Forelimb muscle (tissue), 1 donor: ENCODE measurements at regions not wholly inside any gene's neighbourhood (a gene's known extent, or its start where the extent isn't known, plus 50 kb on each side); places are given as distances from the start of the nearest gene placed in this dataset.

Experiments
- DNase-seq: peaks from one replicate; pipeline ENCODE4 v3.0.0-alpha.2; 2013; ENCODE audit warnings: low read depth

DNA sequence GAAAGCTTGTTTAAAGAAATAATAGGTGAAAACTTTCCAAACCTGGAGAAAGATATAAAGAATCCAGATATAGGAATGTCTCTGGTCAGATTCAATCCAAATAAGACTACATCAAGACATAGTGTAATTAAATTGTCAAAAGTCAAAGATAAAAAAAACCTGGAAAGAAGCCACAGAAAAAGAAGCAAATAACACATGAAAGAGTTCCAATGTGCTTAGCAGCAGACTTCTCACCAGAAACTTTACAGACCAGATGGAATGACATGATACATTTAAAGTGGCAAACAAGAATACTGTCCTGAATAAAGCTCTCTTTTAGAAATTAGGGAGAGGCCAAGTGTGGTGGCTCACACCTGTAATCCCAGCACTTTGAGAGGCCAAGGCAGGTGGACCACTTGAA is 1039.9 kb downstream of the KCNT2 start:
- no peak for DNase-seq

DNA sequence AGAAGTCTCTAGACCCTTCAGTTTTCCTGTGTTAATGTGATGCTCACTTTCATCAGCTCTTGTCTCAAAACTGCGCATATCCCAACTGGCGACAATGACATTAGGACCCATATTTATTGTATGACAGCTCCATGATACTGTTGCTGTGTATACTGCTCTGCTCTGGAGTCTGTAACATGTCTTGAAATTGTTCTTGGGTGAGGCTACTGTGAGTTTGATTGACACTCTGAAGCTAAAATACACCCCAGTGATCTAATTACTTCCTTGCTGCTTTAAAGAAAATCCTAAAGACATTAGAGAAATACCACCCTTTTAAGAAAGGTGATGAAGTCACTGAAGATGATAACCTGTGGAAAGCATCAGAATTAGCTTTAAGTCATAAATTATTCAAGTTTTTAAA is 1046.2 kb downstream of the KCNT2 start:
- no peak for DNase-seq

DNA sequence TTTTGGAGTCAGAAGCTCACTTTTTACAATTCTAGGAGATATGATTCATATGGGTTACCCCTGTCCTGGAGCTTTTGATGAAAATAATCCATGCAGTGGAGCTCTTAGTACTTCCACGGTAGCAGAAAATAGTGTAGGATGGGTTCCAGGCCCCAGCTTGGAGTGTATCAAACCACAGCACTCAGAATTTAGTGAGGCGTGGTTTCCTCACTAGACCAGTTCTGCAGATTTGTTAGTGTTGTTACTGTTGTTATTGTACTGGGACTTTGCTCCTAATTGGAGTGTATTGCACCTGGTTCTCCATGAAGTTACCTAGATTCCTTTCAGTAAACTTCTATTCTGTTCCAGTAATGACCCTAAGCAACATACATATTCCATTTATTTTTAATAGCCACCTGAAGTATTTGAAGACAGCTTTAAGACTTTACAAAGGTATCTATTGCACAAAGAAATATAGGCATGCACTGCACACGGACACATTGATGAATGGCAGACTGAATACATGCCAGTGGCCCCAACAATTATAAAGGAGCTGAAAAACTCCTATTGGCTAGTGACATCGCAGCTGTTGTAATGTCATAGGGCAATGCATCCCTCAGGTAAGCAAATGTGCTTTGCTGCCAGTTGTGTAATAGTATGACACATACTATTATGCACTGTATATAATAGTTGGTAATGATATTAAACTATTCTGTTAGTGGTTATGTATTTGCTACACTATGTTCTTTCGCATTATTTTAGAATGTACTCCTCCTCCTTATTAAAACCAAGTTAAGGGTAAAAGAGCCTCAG is 1058.0 kb downstream of the KCNT2 start:
- no peak for DNase-seq

DNA sequence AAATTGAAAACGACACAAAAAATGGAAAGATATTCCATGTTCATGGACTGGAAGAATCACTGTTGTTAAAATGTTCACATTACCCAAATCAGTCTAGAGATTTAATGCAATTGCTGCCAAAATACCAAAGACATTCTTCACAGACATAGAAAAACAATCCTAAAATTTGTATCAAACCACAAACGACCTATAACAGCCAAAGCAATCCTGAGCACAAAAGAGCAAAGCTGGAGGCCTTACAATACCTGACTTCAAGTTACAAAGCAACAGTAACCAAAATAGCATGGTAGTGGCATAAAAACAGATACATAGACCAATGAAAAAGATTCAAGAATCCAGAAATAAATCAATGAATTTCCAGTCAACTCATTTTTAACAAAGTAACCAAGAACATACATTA is 1077.3 kb downstream of the KCNT2 start:
- no peak for DNase-seq

DNA sequence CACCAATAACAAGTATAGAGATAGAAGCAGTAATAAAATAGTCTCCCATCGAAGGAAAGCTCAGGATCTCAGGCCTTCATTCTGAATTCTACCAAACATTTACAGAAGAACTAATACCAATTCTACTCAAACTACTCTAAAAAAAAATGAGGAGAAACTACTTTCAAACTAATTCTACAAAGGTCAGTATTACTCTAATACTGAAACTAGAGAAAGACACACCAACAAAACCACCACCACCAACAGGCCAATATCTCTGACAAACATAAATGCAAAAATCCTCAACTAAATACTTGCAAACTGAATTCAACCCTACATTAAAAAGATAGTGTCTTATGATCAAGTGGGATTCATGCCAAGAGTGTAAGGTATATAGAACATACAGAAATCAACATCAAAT is 1078.4 kb downstream of the KCNT2 start:
- DNase-seq: no peak

DNA sequence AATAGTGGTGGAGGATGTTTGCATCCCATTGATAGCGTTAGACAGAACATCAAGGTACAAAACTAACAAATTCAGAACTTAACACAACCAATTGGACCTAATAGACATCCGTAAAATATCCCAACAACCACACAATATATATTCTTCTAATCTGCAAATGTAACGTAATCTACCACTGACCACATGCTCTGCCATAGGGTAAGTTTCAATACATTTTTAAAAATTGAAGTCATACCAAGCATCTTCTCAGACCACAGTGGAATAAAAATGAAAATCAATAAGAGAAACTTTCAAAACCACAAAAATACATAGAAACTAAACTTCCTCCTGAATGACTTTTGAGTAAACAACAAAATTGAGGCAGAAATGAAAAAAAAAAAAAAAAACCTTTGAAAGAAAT is 1087.5 kb downstream of the KCNT2 start:
- DNase-seq: no peak

DNA sequence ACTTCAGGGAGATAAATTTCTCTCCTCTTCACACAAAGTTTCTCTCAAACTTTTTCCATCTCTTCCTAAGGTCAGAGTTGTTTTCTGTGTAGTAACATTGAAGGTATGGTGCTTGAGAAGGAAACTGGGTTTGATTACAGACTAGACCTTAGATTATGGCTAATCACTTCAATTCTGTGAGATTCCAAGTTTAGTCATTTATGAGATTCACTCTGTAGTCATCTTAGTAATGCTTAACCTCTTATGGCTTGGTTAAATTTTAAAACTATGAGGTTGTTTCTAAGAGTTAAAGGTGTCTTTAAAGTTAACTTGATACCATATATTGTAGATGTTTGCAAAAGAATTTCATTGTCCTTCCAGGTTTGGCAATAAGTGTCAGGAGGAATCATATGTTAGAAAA is 1092.2 kb downstream of the KCNT2 start:
- no peak for DNase-seq

DNA sequence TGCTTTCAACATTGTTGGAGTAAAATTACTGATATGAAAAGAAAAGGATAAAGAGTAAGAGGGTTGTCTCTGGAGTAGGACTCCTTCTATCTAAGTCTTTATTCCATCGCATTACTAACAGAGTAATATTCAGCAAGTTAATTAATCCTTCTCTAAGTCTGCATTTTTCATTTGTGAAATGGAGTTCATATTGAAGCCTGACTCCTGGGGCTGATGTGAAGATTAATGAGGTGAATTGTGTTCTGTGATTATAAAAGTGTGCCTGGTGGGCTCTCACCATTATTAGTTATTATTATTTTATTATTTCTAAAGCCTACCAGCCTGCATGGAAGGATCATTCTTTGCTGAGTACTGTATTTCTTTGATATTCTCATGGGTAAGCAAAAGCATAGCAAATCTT is 1096.7 kb downstream of the KCNT2 start:
- DNase-seq: no peak

DNA sequence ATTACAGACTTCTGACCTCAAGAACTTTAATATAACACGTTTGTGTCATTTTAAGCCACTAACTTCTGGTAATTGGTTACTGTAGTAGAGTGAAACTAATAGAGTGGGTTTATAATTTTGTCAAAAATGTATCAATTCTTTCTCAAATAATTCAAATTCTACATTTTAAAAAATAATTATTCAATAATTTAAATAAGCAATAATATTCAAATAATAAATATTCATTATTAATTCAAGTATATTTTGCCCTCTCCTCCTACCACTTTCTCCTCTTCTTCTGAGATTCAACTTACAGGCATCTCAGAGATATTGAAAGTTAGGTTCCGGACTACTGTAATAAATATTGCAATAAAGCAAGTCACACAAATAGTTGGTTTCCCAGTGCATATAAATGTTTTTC is 1107.1 kb downstream of the KCNT2 start:
- no peak for DNase-seq

DNA sequence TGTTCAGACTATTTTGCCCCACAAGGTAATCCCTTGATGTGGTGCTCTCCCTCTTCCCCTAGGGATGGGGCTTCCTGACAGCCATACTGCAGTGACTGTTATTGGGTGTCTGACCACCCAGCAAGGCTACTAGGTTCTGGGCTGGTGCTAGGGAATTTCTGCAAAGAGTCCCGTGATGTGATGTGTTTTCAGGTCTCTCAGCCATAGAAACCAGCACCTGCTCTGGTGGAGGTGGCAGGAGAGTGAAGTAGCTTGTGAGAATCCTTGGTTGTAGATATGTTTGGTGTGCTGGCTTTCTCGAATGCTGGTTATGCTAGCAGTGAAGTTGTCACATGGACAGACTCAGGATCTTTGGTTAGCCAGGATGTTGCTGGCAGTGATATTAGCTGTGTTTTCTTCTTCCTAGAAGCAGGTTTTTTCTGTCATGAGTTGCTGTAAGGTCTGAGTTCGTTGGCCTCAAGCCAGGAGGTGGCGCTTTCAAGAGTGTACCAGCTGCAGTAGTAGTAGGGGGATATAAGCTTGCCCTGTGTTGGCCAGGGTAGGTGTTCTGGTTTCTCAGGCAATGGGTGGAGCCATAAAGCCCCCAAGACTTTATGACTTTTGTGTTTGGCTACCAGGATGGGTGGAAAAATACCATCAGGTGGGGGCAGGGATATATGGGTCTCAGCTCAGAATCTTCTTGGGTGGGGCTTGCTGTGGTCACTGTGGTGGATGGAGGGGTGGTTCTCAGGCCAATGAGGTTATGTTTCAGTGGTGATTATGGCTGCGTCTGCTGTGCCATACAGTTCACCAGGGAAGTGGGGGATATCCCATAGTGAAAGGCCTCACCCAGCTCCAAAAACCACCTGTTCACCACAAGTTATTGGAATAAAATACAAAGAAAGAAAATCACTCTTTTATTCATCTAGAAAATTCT is 1112.3 kb downstream of the KCNT2 start:
- DNase-seq: no peak

DNA sequence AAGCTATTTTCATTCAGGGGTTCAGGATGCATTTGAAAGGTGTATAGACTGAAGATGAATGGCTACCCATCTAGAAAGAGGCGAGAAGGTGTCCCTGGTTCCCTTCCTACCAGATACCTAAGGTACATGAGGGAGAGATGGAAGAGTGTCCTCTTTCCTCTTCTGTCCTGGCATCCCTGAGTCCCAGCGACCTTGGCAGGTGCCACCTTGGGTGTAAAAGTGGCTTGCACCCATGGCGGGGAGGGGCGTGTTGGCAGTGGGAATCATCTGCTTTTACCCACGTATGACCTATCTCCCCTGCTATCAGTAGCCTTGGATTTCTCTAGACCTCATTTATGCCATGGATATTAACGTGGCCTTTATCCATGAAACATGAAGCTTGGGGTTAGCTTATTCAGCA is 1126.1 kb downstream of the KCNT2 start:
- no peak for DNase-seq

DNA sequence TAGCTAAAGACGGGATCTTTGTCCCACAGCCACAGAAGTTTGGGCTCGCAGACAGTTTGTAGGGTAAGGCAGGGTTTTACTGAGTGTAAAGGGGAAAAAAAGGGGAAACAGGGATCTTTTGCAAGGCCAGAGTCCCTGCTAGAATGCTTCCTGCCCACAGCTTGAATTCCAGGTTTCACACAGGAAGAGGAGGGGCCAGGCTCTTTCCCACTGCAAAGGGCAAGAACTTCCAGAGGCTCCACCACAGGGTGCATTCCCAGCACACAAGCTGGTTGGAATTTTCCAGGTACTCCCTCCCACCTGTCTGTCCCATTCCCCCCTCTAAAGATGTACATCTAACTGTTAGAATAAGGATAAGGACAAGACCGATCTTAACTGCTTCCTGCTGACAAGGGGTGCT is 1126.9 kb downstream of the KCNT2 start:
- DNase-seq: no peak

DNA sequence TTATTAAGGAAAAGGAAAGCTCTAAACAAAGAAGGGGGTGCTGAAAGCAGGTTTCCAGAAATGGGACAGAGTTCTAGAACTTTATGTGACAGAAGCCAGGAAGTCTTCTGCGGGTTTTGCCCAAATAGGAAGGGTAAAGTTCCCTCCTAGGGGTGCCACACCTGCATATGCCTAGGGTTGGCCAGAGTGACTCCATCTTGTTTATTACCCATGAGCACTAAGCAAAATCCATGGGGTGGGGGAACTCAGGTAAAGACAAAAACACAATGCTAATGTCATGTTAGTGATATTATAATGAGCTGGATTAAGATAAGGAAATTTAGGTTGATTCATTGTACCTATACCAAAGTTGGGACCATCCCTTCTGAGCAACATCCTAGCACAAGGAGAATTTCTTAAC is 1132.7 kb downstream of the KCNT2 start:
- DNase-seq: no peak

DNA sequence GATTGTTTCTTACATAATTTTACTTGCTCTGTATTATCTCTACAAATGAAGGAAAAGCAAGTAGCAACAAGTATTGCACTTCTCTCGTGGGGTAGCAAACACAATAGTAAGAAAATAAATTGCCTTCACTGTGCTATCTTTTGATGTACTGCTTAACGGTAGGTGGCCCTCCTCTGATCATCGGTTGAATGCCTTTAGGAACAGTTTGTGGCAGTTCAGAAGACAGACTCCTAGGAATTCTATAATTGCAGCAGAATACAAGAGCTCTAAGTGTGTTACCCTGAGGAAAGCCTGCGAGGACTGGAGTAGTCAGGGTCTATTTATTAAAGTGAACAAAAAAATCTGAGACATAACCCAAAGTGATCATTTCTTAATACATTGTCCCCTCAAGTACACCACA is 1135.9 kb downstream of the KCNT2 start:
- DNase-seq: no peak

DNA sequence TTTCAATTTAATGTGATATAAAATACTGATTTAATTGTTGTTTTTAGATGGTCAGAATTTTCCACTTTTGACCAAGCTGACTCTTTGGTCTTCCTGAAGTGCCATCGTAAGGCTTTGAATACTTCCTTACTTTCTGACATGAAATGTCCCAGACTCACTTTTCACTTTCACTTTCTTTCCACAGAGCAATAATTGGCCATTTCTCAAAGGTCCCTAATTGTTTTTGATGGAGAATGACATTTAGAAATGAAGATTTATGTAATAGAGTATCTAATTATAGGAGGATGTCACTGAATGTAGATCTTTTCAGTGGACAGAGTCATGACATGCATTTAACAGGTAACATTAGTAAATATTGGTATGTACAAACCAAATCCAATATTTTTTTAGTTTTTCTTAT is 1141.6 kb downstream of the KCNT2 start:
- no peak for DNase-seq

DNA sequence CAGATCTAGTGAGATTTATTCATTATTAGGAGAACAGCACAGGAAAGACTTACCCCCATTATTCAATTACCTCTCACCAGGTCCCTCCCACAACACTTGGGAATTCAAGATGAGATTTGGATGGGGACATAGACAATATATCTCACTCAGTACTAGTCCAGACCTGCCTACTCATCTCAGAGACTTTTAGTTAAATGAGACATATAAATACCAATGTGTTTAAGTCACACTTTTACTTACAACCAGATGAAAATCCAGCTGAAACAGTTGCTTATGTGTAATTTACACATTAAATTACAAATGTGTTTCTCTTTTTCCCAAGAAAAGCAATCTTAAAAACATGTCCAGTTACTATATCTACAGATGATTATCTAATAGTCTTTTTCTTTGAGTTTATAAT is 1145.6 kb downstream of the KCNT2 start:
- DNase-seq: no peak

DNA sequence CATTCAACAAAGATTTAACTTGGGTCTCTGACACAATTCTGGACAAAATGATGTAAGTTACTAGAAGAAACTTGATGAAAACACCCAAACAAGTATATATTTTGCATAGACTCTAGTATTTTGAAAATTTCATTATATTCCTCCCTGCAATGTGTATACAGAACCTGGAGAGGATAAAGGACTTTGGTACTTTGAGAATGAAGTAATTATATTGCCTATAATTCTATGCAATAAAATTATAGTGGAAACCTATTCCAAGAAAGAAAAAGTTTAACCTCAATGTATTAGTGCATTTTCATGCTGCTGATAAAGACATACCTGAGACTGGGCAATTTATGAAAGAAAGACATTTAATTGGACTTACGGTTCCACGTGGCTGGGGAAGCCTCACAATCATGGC is 1146.1 kb downstream of the KCNT2 start:
- DNase-seq: no peak

DNA sequence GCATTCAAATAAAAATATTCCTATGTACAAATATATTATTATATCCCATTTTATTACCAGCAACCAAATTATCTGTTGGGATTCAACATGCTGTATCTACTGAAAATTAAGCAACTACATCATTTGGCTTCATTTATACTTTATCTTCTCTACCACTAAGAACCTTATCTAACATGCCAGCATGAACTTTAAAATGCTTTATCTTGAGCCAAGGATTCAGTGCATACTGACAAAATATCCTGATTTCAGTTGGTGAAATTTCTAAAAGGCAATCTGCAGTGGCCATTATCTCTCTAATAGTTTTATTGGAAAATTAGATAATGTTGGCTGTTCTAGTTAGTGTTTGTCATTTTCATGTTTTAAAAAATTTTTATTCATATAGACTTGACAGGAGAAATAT is 1149.9 kb downstream of the KCNT2 start:
- DNase-seq: no peak

DNA sequence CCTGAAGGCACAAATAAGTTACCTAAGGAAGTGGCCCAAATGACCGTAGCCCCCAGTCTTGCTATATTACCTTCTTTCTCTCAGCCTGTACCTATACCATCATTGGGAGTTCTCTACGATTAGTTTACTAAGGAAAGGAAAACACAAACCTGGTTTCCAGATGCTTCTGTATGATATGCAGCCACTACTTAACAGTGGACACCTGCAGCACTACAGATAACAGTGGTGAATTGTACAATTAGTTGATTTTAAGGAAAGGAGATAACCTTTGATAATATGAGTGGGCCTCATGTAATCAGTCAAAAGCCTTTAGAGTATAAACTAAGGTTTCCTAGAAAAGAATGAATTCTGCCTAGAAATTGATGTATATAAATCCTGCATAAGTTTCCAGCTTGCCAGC is 1157.4 kb downstream of the KCNT2 start:
- no peak for DNase-seq

DNA sequence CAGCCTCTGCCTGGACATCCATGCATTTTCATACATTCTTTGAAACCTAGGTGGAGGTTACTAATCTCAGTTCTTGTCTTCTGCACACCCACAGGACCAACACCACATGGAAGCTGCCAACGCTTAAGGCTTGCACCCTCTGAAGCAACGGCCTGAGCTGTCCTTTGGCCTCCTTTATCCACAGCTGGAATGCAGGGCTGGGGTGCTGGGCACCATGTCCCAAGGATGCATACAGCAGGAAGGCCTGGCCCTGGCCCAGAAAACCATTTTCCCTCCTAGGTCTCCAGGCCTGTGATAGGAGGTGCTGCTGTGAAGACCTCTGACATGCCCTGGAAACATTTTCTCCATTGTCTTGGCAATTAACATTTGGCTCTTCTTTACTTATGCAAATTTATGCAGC is 1168.6 kb downstream of the KCNT2 start:
- DNase-seq: no peak

DNA sequence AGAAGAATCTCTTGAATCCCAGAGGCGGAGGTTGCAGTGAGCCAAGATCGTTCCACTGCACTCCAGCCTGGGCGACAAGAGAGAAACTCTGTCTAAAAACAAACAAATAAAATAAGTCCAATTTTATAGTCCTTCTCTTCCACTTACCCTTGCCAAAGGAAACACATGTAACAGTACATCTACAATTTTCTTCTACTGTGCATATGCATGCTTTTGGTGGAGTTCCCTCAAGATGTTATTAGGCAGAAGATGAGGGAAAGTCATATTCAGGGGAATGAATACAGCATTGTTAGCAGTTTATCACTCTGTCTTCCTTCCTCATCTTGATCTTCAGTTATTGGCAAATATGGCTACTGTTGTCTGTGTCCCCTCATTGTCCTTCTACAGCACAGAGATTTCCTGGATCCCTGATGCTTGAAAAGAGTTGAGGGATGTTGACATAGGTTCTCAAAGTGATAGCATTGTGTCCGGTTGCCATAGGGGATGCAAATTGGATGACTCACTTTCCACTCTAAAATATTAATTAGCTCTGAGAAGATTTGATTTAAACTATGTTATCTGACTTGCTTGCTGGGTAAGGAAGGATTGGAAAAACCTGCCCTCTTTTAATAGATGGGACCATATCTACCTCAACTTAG is 1173.6 kb downstream of the KCNT2 start:
- DNase-seq: no peak

DNA sequence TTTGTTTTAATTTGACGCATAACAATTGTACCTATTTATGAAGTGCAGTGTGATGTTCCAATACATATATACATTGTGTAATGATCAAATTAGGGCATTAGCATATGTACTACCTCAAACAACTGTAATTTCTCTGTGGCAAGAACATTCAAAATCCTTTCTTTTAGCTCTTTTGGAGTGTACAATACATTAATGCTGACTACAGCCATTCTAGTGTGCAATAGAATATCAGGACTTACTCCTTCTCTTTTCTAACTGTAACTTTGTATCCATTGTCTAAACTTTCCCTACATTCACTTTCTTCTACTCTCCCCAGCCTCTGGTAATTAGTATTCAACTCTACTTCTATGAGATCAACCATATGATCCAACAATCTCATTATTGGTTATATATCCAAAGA is 1177.4 kb downstream of the KCNT2 start:
- no peak for DNase-seq

DNA sequence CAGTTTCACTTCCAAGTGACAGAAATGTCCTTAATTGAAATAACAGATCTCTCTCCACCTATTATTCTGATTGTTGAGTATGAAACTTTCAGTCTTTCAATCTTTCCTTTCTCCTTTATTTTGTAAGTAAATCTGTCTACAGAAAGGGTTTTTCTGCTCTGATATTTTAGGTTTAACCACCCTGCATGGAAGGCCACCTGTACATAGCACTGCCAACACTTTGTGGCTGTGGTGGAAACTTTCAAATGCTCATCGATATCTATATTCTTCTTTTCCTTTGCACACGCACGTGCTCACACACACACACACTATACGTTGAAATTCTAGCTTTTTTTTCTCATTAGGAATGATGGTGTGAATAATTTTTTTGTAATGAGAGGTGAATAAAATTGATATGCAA is 1179.3 kb downstream of the KCNT2 start:
- DNase-seq: no peak
